ENCODE measurements at regions not wholly inside any gene's neighbourhood (a gene's known extent, or its start where the extent isn't known, plus 50 kb on each side); places are given as distances from the start of the nearest gene placed in this dataset.

DNA sequence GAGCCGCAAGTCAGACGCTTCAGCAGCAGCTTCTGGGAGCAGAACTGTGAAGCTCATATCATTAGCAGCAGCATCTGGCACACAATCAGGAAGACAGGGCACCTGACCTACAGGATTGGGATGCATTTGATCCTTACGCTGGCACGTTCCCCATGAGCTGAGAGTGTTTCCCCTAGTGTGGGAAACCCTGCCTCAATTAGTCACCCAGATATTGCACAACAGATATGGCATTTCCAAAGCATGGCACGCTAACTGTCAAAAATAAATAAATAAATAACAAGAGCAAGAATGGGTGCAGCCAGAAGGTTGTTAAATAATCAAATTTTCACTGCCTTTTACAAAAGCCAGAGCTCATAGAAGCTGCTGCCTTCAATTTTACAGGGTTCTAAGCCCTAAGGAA lies 189.6 kb upstream of the THBS1 start:
- TF ChIP-seq, protein P1, sequence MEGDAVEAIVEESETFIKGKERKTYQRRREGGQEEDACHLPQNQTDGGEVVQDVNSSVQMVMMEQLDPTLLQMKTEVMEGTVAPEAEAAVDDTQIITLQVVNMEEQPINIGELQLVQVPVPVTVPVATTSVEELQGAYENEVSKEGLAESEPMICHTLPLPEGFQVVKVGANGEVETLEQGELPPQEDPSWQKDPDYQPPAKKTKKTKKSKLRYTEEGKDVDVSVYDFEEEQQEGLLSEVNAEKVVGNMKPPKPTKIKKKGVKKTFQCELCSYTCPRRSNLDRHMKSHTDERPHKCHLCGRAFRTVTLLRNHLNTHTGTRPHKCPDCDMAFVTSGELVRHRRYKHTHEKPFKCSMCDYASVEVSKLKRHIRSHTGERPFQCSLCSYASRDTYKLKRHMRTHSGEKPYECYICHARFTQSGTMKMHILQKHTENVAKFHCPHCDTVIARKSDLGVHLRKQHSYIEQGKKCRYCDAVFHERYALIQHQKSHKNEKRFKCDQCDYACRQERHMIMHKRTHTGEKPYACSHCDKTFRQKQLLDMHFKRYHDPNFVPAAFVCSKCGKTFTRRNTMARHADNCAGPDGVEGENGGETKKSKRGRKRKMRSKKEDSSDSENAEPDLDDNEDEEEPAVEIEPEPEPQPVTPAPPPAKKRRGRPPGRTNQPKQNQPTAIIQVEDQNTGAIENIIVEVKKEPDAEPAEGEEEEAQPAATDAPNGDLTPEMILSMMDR (IDR thresholded peaks at IDR 0.05; ENCODE audit: low read length): no peak
- no peak for TF ChIP-seq EZH2 (optimal IDR thresholded peaks at IDR 0.05; ENCODE audit: low read depth, low read length)

All from MM.1S (cell line).